ENCODE measurements at regions not wholly inside any gene's neighbourhood (a gene's known extent, or its start where the extent isn't known, plus 50 kb on each side); places are given as distances from the start of the nearest gene placed in this dataset.

GRCh38 chr9:18397076-18397475 lies 76.9 kb upstream of the ADAMTSL1 start (continued):
- no peak for TF ChIP-seq USF1 (CRISPR knock-in tag; IDR thresholded peaks at IDR 0.05)

GRCh38 chr9:18398038-18398437 lies 75.9 kb upstream of the ADAMTSL1 start:
- ChIA-PET POLR2A (no interaction called here), CTCF (no interaction called here)
- Mint-ChIP-seq H3K4me1 (peaks cover 8% of the 10 kb centered on the region), H3K36me3 (no peaks in the 10 kb centered on the region), H3K27me3 (ENCODE audit: low read depth) (no peaks in the 10 kb centered on the region), H3K9me3 (no peaks in the 10 kb centered on the region), H3K4me3 (no peak overlapping the region), H3K27ac (no peak overlapping the region)
- DNase-seq (ENCODE audit: low spot score) (no peak), ATAC-seq (no peak)
- TF ChIP-seq E2F4 (CRISPR knock-in tag; IDR thresholded peaks at IDR 0.05; ENCODE audit: borderline replicate concordance, low read depth) (no peak), IRF1 (CRISPR knock-in tag; IDR thresholded peaks at IDR 0.05) (no peak), OVOL2 (CRISPR knock-in tag; IDR thresholded peaks at IDR 0.05; ENCODE audit: borderline replicate concordance) (no peak), CDX4 (CRISPR knock-in tag; IDR thresholded peaks at IDR 0.05; ENCODE audit: borderline replicate concordance) (no peak), ZNF138 (CRISPR knock-in tag; conservative IDR thresholded peaks at IDR 0.05) (no peak), ZNF423 (CRISPR knock-in tag; IDR thresholded peaks at IDR 0.05) (no peak), ZNF219 (CRISPR knock-in tag; IDR thresholded peaks at IDR 0.05; ENCODE audit: borderline replicate concordance) (no peak), AFF4 (CRISPR knock-in tag; IDR thresholded peaks at IDR 0.05; ENCODE audit: borderline replicate concordance) (no peak), PRRX2 (CRISPR knock-in tag; IDR thresholded peaks at IDR 0.05) (no peak), NFE2L1 (CRISPR knock-in tag; IDR thresholded peaks at IDR 0.05) (no peak), ATF2 (CRISPR knock-in tag; IDR thresholded peaks at IDR 0.05; ENCODE audit: borderline replicate concordance, low read depth) (no peak), SOX15 (CRISPR knock-in tag; IDR thresholded peaks at IDR 0.05) (no peak), ZBTB21 (CRISPR knock-in tag; IDR thresholded peaks at IDR 0.05; ENCODE audit: borderline replicate concordance) (no peak), ELF4 (CRISPR knock-in tag; IDR thresholded peaks at IDR 0.05; ENCODE audit: low read depth) (no peak), EMX1 (CRISPR knock-in tag; IDR thresholded peaks at IDR 0.05) (no peak)

All from WTC11 (cell line).